NB4 (cell line): ENCODE measurements at regions not wholly inside any gene's neighbourhood (a gene's known extent, or its start where the extent isn't known, plus 50 kb on each side); places are given as distances from the start of the nearest gene placed in this dataset.

Source experiments
- CTCF ChIP-seq: IDR thresholded peaks from one replicate; pipeline ENCODE4 v1.5.1; 2012; ENCODE audit warnings: low read depth, low read length
- MAX ChIP-seq: IDR thresholded peaks from 2 replicates; pipeline ENCODE4 v1.6.1; 2011; ENCODE audit warnings: low read depth, low read length

GRCh38 chr2:22842205-22842869, 542.6 kb upstream of the KLHL29 start:
- TF ChIP-seq CTCF (no peak), MAX (no peak)
